Gastroesophageal sphincter (tissue), 3 donors: ENCODE measurements at regions not wholly inside any gene's neighbourhood (a gene's known extent, or its start where the extent isn't known, plus 50 kb on each side); places are given as distances from the start of the nearest gene placed in this dataset.

Source experiments
- CTCF ChIP-seq, 4 experiments: fragments of 200-600 bp in 2 of 4; fragments of 450-650 bp in 2 of 4; sonication (generic) in 1 of 4; IDR thresholded peaks; one replicate each; pipeline ENCODE4 v1.5.1; 2017 to 2019; ENCODE audit warnings: antibody characterized with exemption in 4 of 4, mild to moderate bottlenecking in 2 of 4, moderate library complexity in 2 of 4
- POLR2A ChIP-seq, 2 donors: fragments of 450-650 bp; IDR thresholded peaks; one replicate each; pipeline ENCODE4 v1.6.1; 2017; ENCODE audit warnings: antibody characterized with exemption in 2 of 2, mild to moderate bottlenecking in 2 of 2, moderate library complexity in 1 of 2
- POLR2AphosphoS5 ChIP-seq: sonication (generic); formaldehyde crosslinking; IDR thresholded peaks from one replicate; pipeline ENCODE4 v1.6.1; 2017; ENCODE audit warnings: antibody characterized with exemption

DNA sequence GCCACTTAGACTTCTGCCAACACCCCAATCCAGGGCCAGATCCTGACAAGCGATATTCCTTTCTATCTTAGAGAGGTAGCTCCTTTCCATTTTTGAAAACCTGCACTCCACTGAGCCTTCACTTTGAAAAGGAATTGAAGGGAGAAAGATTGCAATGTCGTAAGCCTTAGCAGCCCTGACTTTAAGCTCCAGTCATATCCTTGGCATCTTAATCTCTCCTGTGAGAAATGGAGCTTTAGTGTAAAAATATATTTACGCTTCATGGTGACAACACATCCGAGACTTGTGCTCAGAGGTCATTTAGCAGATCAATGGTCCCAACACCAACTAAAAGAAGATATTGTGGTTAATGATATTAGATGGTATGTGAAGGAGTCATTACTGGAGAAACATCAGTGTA is 235.8 kb upstream of the MEX3C start:
- TF ChIP-seq CTCF (IDR thresholded peaks at IDR 0.05) (no peak), POLR2AphosphoS5 (no peak), POLR2A (IDR thresholded peaks at IDR 0.05) (no peak)
